MM.1S (cell line): ENCODE measurements at regions not wholly inside any gene's neighbourhood (a gene's known extent, or its start where the extent isn't known, plus 50 kb on each side); places are given as distances from the start of the nearest gene placed in this dataset.

Source experiments
- DNase-seq: peaks from one replicate; pipeline ENCODE4 v3.0.0-alpha.2; 2015
- H2AFZ ChIP-seq: fragments of 300-600 bp; sonication (generic); 2 replicates; pipeline ENCODE4 v1.6.0; 2016; ENCODE audit warnings: antibody characterized with exemption, low read length
- H3F3A ChIP-seq: fragments of 300-600 bp; sonication (generic); 2 replicates; pipeline ENCODE4 v1.6.1; 2016; ENCODE audit warnings: mild to moderate bottlenecking, antibody characterized with exemption, low read length, moderate library complexity, mixed read lengths; ENCODE audit not compliant: insufficient read depth
- H3K27ac ChIP-seq: fragments of 300-600 bp; sonication (generic); 2 replicates; pipeline ENCODE4 v1.5.1; 2016; ENCODE audit warnings: mild to moderate bottlenecking, low read length
- H3K27me3 ChIP-seq: fragments of 300-600 bp; sonication (generic); replicated peaks from 2 replicates; pipeline ENCODE4 v1.6.0; 2016; ENCODE audit warnings: low read length; ENCODE audit not compliant: insufficient read depth
- H3K36me3 ChIP-seq: fragments of 300-600 bp; sonication (generic); replicated peaks from 2 replicates; pipeline ENCODE4 v1.6.1; 2016; ENCODE audit warnings: mild to moderate bottlenecking, low read length, mixed read lengths; ENCODE audit not compliant: insufficient read depth
- H3K4me1 ChIP-seq: fragments of 300-600 bp; sonication (generic); 2 replicates; pipeline ENCODE4 v1.6.1; 2016; ENCODE audit warnings: low read length, mixed read lengths
- H3K4me2 ChIP-seq: fragments of 300-600 bp; sonication (generic); 2 replicates; pipeline ENCODE4 v1.6.0; 2016; ENCODE audit warnings: low read depth, low read length
- H3K4me3 ChIP-seq: fragments of 300-600 bp; sonication (generic); 2 replicates; pipeline ENCODE4 v1.5.1; 2016; ENCODE audit warnings: low read length, mixed read lengths
- H3K79me2 ChIP-seq: fragments of 300-600 bp; sonication (generic); 2 replicates; pipeline ENCODE4 v1.6.1; 2016; ENCODE audit warnings: mixed run types, low read length, mixed read lengths
- H3K9ac ChIP-seq: fragments of 300-600 bp; sonication (generic); 2 replicates; pipeline ENCODE4 v1.6.1; 2016; ENCODE audit warnings: low read length, mixed read lengths
- H3K9me2 ChIP-seq: fragments of 300-600 bp; sonication (generic); replicated peaks from 2 replicates; pipeline ENCODE4 v1.6.1; 2016; ENCODE audit warnings: mild to moderate bottlenecking, low read length, mixed read lengths; ENCODE audit not compliant: insufficient read depth
- H3K9me3 ChIP-seq: fragments of 300-600 bp; sonication (generic); replicated peaks from 2 replicates; pipeline ENCODE4 v1.6.1; 2016; ENCODE audit warnings: mild to moderate bottlenecking, low read length, mixed read lengths; ENCODE audit not compliant: insufficient read depth
- H4K20me1 ChIP-seq: fragments of 300-600 bp; sonication (generic); 2 replicates; pipeline ENCODE4 v1.6.1; 2016; ENCODE audit warnings: mild to moderate bottlenecking, low read length, moderate library complexity, mixed read lengths; ENCODE audit not compliant: insufficient read depth
- EZH2 ChIP-seq: fragments of 300-600 bp; sonication (generic); optimal IDR thresholded peaks from 2 replicates; pipeline ENCODE3; 2017; ENCODE audit warnings: low read depth, mild to moderate bottlenecking, antibody characterized with exemption, low read length, mixed read lengths
- EZH2phosphoT487 ChIP-seq: fragments of 300-600 bp; sonication (generic); IDR thresholded peaks from 2 replicates; pipeline ENCODE4 v1.6.1; 2018; ENCODE audit warnings: antibody characterized with exemption, low read length
- TF ChIP-seq, protein P1 (sequence below): fragments of 300-600 bp; sonication (generic); IDR thresholded peaks from 2 replicates; pipeline ENCODE4 v1.5.1; 2016; ENCODE audit warnings: antibody characterized with exemption, low read length, mixed read lengths

DNA sequence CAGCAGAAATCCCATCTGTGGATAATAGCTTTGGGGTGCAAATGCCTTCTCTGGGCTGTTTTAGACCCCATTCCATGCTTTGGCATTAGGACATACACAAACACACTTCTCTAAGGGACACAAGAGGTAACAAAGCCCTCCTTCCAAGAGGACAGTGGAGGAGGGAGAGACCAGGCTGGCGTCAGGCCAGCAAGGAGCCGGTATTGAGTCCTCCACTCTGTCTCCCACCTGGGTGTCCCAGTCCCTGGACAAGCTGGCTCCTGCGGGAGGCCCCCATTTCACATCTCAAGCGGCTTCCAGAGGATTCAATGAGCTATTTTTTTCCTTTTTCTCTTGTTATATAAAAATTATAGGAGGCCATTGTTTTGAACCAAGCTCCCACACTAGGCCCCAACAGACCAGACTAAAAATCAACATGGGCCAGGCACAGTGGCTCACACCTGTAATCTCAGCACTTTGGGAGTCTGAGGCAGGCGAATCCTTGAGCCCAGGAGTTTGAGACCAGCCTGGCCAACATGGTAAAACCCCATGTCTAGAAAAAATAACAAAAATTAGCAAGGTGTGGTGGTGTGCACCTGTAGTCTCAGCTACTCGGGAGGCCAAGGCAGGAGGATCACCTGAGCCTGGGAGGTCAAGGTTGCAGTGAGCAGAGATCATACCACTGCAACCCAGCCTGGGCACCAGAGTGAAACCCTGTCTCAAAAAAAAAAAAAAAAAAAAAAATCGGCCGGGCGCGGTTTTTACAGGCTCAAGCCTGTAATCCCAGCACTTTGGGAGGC lies 142.9 kb downstream of the TOMM20 start:
- Histone ChIP-seq H2AFZ (no peak overlapping the region), H4K20me1 (no peaks in the 10 kb centered on the region), H3K9me2 (no peaks in the 10 kb centered on the region), H3K27me3 (no peaks in the 10 kb centered on the region), H3F3A (no peaks in the 10 kb centered on the region), H3K9me3 (no peaks in the 10 kb centered on the region), H3K4me1 (0 out of 2 replicates have a peak, but pooled peaks cover 4% of the 10 kb centered on the region), H3K27ac (no peak overlapping the region), H3K4me3 (no peak overlapping the region), H3K9ac (no peak overlapping the region), H3K79me2 (no peaks in the 10 kb centered on the region), H3K4me2 (no peak overlapping the region), H3K36me3 (no peaks in the 10 kb centered on the region)
- DNase-seq: no peak
- no peak for TF ChIP-seq EZH2phosphoT487
- TF ChIP-seq EZH2: no peak
- TF ChIP-seq, protein P1, sequence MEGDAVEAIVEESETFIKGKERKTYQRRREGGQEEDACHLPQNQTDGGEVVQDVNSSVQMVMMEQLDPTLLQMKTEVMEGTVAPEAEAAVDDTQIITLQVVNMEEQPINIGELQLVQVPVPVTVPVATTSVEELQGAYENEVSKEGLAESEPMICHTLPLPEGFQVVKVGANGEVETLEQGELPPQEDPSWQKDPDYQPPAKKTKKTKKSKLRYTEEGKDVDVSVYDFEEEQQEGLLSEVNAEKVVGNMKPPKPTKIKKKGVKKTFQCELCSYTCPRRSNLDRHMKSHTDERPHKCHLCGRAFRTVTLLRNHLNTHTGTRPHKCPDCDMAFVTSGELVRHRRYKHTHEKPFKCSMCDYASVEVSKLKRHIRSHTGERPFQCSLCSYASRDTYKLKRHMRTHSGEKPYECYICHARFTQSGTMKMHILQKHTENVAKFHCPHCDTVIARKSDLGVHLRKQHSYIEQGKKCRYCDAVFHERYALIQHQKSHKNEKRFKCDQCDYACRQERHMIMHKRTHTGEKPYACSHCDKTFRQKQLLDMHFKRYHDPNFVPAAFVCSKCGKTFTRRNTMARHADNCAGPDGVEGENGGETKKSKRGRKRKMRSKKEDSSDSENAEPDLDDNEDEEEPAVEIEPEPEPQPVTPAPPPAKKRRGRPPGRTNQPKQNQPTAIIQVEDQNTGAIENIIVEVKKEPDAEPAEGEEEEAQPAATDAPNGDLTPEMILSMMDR: no peak

DNA sequence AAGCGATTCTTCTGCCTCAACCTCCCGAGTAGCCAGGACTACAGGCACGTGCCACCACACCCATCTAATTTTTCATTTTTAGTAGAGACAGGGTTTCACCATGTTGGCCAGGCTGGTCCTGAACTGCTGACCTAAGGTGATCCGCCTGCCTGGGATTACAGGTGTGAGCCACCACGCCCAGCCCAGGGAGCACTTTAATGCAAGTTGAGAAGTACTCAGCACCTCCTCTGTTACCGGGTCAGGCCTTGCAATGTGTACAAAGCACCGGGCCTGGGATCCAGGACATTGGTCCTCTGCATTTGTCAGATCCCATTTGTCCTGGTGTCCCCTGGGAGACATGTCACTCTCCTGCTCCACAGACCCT lies 143.6 kb downstream of the TOMM20 start:
- no peak overlapping the region for H3K9ac ChIP-seq
- H3K27me3 ChIP-seq: no peaks in the 10 kb centered on the region
- TF ChIP-seq EZH2phosphoT487: no peak
- TF ChIP-seq EZH2: no peak
- TF ChIP-seq, protein P1: no peak
- H3K4me3 ChIP-seq: no peak overlapping the region
- DNase-seq: no peak
- H4K20me1 ChIP-seq: no peaks in the 10 kb centered on the region
- H3K36me3 ChIP-seq: no peaks in the 10 kb centered on the region
- H3K4me1 ChIP-seq: peaks cover 9% of the 10 kb centered on the region
- H3K9me2 ChIP-seq: no peaks in the 10 kb centered on the region
- no peak overlapping the region for H2AFZ ChIP-seq
- no peak overlapping the region for H3K4me2 ChIP-seq
- H3K27ac ChIP-seq: no peak overlapping the region
- no peaks in the 10 kb centered on the region for H3K79me2 ChIP-seq
- H3F3A ChIP-seq: no peaks in the 10 kb centered on the region
- H3K9me3 ChIP-seq: no peaks in the 10 kb centered on the region

DNA sequence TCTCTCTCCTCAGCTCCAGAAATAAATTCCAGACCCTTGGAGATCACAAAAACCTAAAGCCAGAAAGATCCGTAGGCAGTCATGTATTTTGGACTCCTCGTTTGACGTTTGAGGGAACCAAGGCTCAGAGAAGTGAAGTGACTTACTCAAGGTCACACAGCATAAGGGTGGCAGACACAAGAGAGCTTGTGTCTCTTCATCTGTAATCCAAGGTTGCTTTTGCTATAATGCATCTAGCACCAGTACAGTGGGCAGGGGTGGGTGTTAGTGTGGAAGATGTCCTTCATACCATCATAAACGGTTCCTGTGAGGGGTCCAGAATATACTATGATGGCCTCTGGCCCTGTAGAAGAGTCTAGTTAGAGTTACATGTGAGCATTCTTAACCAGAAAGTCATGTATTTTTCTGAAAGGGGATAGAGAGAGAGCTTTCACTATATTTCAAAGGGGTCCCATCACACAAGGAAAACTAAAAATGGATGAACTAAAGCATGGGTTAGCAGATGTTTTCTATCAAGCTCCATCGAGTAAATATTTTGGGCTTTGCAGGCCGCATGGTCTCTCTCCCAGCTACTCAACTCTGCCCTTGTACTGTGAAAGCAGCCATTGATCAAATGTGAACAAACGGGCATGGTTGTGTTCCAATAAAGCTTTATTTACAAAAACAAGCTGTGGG lies 144.9 kb downstream of the TOMM20 start:
- Histone ChIP-seq H2AFZ (no peak overlapping the region), H3K36me3 (no peaks in the 10 kb centered on the region), H3K9me3 (no peaks in the 10 kb centered on the region), H3K27ac (no peak overlapping the region), H3F3A (peaks cover 9% of the 10 kb centered on the region), H3K4me2 (no peak overlapping the region), H3K79me2 (no peaks in the 10 kb centered on the region), H3K9me2 (no peaks in the 10 kb centered on the region), H3K4me1 (peaks cover 21% of the 10 kb centered on the region), H3K27me3 (no peaks in the 10 kb centered on the region), H4K20me1 (no peaks in the 10 kb centered on the region), H3K4me3 (no peak overlapping the region), H3K9ac (no peak overlapping the region)
- DNase-seq: no peak
- TF ChIP-seq, protein P1: no peak
- no peak for TF ChIP-seq EZH2
- no peak for TF ChIP-seq EZH2phosphoT487
